GM12873 (cell line): ENCODE measurements at regions not wholly inside any gene's neighbourhood (a gene's known extent, or its start where the extent isn't known, plus 50 kb on each side); places are given as distances from the start of the nearest gene placed in this dataset.

Experiments
- CTCF ChIP-seq: IDR thresholded peaks from 2 replicates; pipeline ENCODE4 v1.5.1; 2012; ENCODE audit warnings: low read depth, mild to moderate bottlenecking, moderate library complexity, low read length, control low read depth; ENCODE audit not compliant: insufficient read depth; ENCODE audit errors: missing control alignments

GRCh38 chr6:2407525-2407924 is 162.1 kb upstream of the GMDS start:
- no peak for TF ChIP-seq CTCF

DNA sequence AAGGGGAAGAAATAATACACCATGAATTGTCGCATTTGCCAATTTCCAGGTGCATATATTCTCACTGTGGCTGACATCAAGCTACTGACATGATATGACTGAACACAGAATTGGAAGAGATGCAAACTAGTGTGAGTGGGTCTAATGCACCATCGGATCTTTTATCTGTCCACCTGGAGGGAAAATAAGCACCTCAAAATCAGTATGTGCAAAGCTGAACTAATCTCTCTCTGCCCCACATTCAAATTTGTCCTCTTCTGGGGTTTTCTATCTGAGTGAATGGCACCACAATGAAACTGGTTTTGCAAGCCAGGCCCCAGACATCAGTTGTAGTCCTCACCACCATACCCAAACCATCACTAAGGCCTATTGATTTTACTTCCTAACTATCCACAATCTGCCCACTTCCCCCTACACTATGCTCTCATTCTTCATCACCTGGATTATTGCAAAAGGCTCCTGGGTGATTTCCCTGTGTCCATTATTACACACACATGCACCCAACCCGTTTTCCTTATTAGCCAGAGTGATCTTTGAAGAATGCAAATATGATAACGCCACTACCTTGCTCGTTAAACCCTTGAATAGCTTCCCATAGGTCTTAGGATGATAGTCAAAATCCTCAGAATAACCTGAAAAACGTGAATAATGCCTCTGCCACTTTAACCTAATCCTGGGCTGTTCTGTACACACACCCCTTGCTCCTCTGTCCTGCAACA is 159.0 kb upstream of the GMDS start:
- TF ChIP-seq CTCF, result no peak

DNA sequence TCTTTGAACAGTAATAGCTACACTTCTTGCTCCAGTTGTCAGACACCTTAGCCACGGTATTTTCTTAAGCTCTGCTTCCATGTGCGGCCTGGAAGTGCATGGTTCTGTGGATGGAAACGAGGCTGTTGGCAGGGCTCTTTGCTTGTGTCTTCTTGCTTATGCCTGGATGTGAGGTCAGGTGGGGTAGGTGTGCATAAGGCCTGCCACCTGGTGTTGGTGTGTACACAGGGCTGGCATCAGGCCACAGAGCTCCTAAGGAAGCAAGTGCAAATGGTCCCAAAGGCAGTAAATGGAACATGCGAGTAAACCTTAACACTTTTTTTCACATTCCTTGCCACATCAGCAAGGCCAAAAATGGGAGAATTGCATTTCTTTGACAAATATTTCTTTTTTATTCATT is 158.1 kb upstream of the GMDS start:
- TF ChIP-seq CTCF, result no peak

DNA sequence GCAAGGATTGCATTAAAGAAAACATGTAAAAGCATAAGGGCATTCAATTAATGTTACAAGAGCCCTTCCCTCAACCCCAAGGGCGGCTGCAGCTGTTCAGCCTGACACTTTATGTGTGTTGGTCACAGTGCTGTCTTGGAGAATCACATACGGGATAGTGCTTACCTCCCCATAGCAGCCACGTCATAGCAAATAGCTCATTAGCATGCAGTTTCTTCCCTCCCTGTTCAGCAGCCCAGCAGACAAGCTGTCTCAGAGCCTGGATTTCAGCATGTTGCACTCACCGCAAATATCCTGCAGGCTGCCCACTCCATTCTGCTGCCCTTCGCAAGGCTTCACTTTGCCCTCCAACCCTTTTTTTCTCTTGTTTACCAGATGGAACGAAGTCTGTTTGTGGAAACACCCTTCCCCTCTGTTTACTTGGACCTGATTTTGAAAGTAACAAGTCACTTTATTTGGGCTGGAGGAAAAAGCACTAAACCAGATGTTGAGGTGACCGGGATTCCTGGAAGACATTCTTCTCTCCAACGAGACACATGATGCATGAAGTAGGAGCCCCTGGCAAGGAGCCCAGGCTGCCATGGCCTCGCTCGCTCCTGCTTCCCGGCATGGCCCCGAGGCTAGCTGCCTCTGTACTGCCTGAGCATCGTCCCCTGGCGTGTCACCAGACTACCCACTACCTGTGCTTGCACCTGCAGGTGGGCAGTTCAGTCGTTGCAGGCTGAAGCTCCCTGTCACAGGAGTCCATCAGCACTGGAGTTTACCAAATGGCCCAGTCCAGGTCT is 151.6 kb upstream of the GMDS start:
- no peak for TF ChIP-seq CTCF

DNA sequence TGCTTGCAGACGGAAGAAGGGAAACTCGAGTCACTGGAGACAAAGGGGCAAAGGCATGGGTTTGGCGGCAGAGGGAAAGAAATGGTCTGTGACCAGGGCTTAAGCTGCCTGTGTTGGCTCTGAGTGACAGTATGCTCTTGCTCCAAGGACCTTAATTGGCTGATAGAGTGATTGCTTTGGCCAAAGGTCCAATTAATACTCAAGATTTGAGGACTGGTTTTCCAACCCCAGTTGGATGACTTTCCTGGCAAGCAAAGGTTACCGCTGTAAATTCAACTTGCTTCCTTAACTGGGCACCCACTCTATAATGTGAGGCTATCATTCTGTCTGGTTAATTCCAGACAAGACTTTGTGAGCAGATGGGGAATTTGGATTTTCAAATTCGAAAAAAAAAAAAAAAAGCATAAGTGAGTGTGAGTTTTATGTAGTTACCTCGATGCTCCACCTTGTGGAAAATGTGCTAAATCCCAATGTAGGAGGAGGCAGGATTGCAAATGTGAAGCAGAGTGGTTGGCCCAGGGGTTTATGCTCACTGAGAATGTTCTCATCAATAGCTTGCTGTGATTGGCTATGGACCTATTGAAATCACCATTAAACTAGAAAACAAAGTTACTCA is 150.7 kb upstream of the GMDS start:
- no peak for TF ChIP-seq CTCF

DNA sequence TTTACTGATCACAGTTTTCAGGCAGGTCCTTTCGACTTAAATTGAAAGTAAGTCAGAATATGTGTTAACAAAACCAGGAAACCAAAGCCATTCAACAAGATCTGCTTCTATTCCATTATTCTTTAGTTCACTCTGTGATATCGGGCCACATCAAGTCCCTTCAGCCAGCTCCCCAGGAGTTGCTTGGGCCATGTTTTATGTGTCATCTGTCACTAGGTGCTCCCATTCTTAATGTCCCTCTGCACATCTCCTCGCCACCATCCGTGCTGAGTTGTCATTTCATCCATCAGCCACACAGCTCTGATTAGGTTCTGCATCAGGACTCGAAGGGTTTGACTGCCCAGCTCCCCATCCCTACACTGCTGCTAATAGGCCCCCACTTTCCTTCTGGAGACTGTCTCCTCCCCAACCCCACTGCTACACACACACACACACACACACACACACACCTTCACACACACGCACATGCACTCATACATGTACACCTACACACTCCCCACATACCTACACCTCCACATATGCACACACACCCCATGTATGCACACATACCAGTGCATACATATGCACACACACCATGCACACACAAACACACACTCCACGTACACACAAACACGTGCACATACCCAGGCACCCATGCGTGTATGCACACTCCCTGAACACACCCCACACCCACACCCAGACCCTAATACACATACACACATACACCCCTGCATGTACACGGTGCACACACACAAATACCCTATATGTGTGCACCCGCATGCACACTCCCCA is 143.3 kb upstream of the GMDS start:
- TF ChIP-seq CTCF, result no peak
